GM12878 (cell line): ENCODE measurements at regions not wholly inside any gene's neighbourhood (a gene's known extent, or its start where the extent isn't known, plus 50 kb on each side); places are given as distances from the start of the nearest gene placed in this dataset.

Source experiments
- ATAC-seq: fragments of 200-7000 bp; cut with Tn5 transposase; 3 replicates; pipeline ENCODE4 v1.9.1; 2020; ENCODE audit warnings: mild to moderate bottlenecking, moderate library complexity
- BruUV-seq: library from RNA; stranded (reverse); fragments of 400-500 nt; replicated peaks from 2 replicates; lab custom pipeline; 2021; lab: Mats Ljungman, UMichigan
- CTCF ChIA-PET: fragments of 300-600 bp; sonication (Branson Sonifier 250); formaldehyde crosslinking; extraction: SDS; loops from one replicate; lab custom pipeline; 2021; ENCODE audit warnings: inconsistent platforms; lab: Yijun Ruan, JAX
- POLR2A ChIA-PET: fragments of 350-600 bp; formaldehyde crosslinking; extraction: SDS; loops from one replicate; lab custom pipeline; 2021; ENCODE audit warnings: inconsistent platforms; lab: Charles Lee
- RAD21 ChIA-PET: fragments of 300-600 bp; sonication (Branson Sonifier 250); formaldehyde crosslinking; loops from one replicate; lab custom pipeline; 2023; ENCODE audit warnings: antibody characterized with exemption; ENCODE audit not compliant: unreplicated experiment; lab: Charles Lee
- SMC1A ChIA-PET: fragments of 300-600 bp; sonication (Branson Sonifier 250); formaldehyde crosslinking; loops from one replicate; lab custom pipeline; 2023; ENCODE audit not compliant: unreplicated experiment, uncharacterized antibody; lab: Charles Lee
- DNase-seq: peaks from one replicate; pipeline ENCODE4 v3.0.0-alpha.2; 2011; ENCODE audit warnings: low read depth, low spot score
- FAIRE-seq: peaks from 3 replicates; lab custom pipeline; 2011; peaks lifted over from hg19 to GRCh38; lab: Jason Lieb, UNC
- H2AFZ ChIP-seq: 2 replicates; pipeline ENCODE4 v1.6.0; 2011; ENCODE audit warnings: low read depth, low read length, control low read depth; ENCODE audit not compliant: control insufficient read depth
- H3K27ac ChIP-seq: 2 replicates; pipeline ENCODE4 v1.5.1; 2011; ENCODE audit warnings: control low read depth; ENCODE audit not compliant: control insufficient read depth, insufficient read depth
- H3K27me3 ChIP-seq, 2 experiments: replicated peaks in 1 of 2; 2 replicates each; pipeline versions ENCODE4 v1.6.0 to v1.6.1; 2011; ENCODE audit warnings: low read length in 1 of 2; ENCODE audit not compliant: control insufficient read depth in 2 of 2, insufficient read depth in 2 of 2
- H3K36me3 ChIP-seq, 2 experiments: 2 replicates each; pipeline ENCODE4 v1.5.1; 2011; ENCODE audit warnings: low read length in 1 of 2; ENCODE audit not compliant: control insufficient read depth in 2 of 2, insufficient read depth in 2 of 2
- H3K4me1 ChIP-seq: 2 replicates; pipeline ENCODE4 v1.6.1; 2011; ENCODE audit warnings: mild to moderate bottlenecking, low read length, moderate library complexity, mixed read lengths; ENCODE audit not compliant: control insufficient read depth, insufficient read depth
- H3K4me2 ChIP-seq: 2 replicates; pipeline ENCODE4 v1.6.0; 2011; ENCODE audit warnings: control low read depth; ENCODE audit not compliant: control insufficient read depth, insufficient read depth
- H3K4me3 ChIP-seq: fragments of 200-600 bp; sonication (generic); 2 replicates; pipeline ENCODE4 v1.5.1; 2016
- H3K79me2 ChIP-seq: 2 replicates; pipeline ENCODE4 v1.6.0; 2011; ENCODE audit warnings: low read length; ENCODE audit not compliant: control insufficient read depth, insufficient read depth
- H3K9ac ChIP-seq: 2 replicates; pipeline ENCODE4 v1.8.0; 2011; ENCODE audit warnings: low read length, control low read depth, mixed read lengths; ENCODE audit not compliant: control insufficient read depth, insufficient read depth
- H3K9me3 ChIP-seq: replicated peaks from 3 replicates; pipeline ENCODE4 v1.5.1; 2011; ENCODE audit warnings: mild to moderate bottlenecking, low read length; ENCODE audit not compliant: control insufficient read depth, insufficient read depth
- H4K20me1 ChIP-seq: 2 replicates; pipeline ENCODE4 v1.6.0; 2011; ENCODE audit not compliant: control insufficient read depth, insufficient read depth
- CEBPZ ChIP-seq: fragments of 150-350 bp; IDR thresholded peaks from 2 replicates; pipeline ENCODE4 v1.6.1; 2016; ENCODE audit warnings: low read depth, low read length
- CHD1 ChIP-seq: IDR thresholded peaks from 2 replicates; pipeline ENCODE4 v1.6.1; 2012; ENCODE audit warnings: low read depth, low read length, improper control_type of control experiment
- DPF2 ChIP-seq: fragments of 450-650 bp; IDR thresholded peaks from 2 replicates; pipeline ENCODE4 v1.6.1; 2017; ENCODE audit warnings: mild to moderate bottlenecking
- E2F4 ChIP-seq: IDR thresholded peaks from 2 replicates; pipeline ENCODE4 v1.6.1; 2012; ENCODE audit warnings: low read depth, low read length, improper control_type of control experiment
- ELK1 ChIP-seq: IDR thresholded peaks from 2 replicates; pipeline ENCODE4 v1.6.1; 2012; ENCODE audit warnings: low read depth, low read length, improper control_type of control experiment
- EZH2 ChIP-seq: IDR thresholded peaks from 2 replicates; pipeline ENCODE4 v1.6.1; 2012; ENCODE audit warnings: low read depth, mild to moderate bottlenecking, control low read depth, inconsistent platforms, low read length, borderline replicate concordance; ENCODE audit not compliant: control insufficient read depth
- GABPA ChIP-seq: IDR thresholded peaks from 2 replicates; pipeline ENCODE4 v1.6.1; 2014; ENCODE audit warnings: antibody characterized with exemption, low read depth, mild to moderate bottlenecking, inconsistent platforms
- KLF5 ChIP-seq: fragments of 450-650 bp; IDR thresholded peaks from 2 replicates; pipeline ENCODE4 v1.6.1; 2014; ENCODE audit warnings: mild to moderate bottlenecking; ENCODE audit not compliant: partially characterized antibody
- MYC ChIP-seq: IDR thresholded peaks from 2 replicates; pipeline ENCODE4 v1.6.1; 2011; ENCODE audit warnings: mild to moderate bottlenecking, low read length, moderate library complexity, inconsistent platforms; ENCODE audit not compliant: insufficient read depth, insufficient replicate concordance, insufficient read length, severe bottlenecking
- RUNX3 ChIP-seq: IDR thresholded peaks from 2 replicates; pipeline ENCODE4 v1.6.1; 2012; ENCODE audit warnings: low read length, inconsistent platforms
- SP1 ChIP-seq: IDR thresholded peaks from one replicate; pipeline ENCODE4 v1.6.1; 2011; ENCODE audit warnings: low read depth, low read length
- SPI1 ChIP-seq: IDR thresholded peaks from 2 replicates; pipeline ENCODE4 v1.6.1; 2011; ENCODE audit warnings: low read depth, mild to moderate bottlenecking, low read length, moderate library complexity, borderline replicate concordance; ENCODE audit not compliant: insufficient read depth
- SUPT20H ChIP-seq: IDR thresholded peaks from 2 replicates; pipeline ENCODE4 v1.6.1; 2011; ENCODE audit warnings: low read depth, mild to moderate bottlenecking, low read length, moderate library complexity, borderline replicate concordance; ENCODE audit not compliant: control insufficient read depth
- ZBED1 ChIP-seq: IDR thresholded peaks from 2 replicates; pipeline ENCODE4 v1.6.1; 2016; ENCODE audit warnings: borderline replicate concordance
- ZNF384 ChIP-seq: IDR thresholded peaks from 2 replicates; pipeline ENCODE4 v1.6.1; 2012; ENCODE audit warnings: low read depth, mild to moderate bottlenecking, low read length, improper control_type of control experiment, borderline replicate concordance
- ZNF622 ChIP-seq: fragments of 450-650 bp; IDR thresholded peaks from 2 replicates; pipeline ENCODE4 v1.6.1; 2017; ENCODE audit warnings: mild to moderate bottlenecking, inconsistent platforms
- WGBS: methylation state at CpG from one replicate; pipeline ENCODE4 v1.1.6; 2016; ENCODE audit warnings: low lambda C conversion rate; ENCODE audit not compliant: insufficient replicate concordance, insufficient coverage; ENCODE audit errors: missing lambda C conversion rate; 5-methylcytosine and 5-hydroxymethylcytosine counted together
- in situ Hi-C: fragments of 300-500 bp; cut with MboI; formaldehyde crosslinking; loops from 9 replicates; pipeline ENCODE4 v1.14.3; 2018; ENCODE audit warnings: mixed read lengths
- intact Hi-C: fragments of 100-400 bp; cut with micrococcal nuclease; formaldehyde crosslinking; loops from one replicate; pipeline ENCODE4 v1.14.2; 2022; ENCODE audit not compliant: unreplicated experiment
- TF ChIP-seq, protein P1 (sequence below): IDR thresholded peaks from 2 replicates; pipeline ENCODE4 v1.6.1; 2012; ENCODE audit warnings: mild to moderate bottlenecking, low read depth, low read length

DNA sequence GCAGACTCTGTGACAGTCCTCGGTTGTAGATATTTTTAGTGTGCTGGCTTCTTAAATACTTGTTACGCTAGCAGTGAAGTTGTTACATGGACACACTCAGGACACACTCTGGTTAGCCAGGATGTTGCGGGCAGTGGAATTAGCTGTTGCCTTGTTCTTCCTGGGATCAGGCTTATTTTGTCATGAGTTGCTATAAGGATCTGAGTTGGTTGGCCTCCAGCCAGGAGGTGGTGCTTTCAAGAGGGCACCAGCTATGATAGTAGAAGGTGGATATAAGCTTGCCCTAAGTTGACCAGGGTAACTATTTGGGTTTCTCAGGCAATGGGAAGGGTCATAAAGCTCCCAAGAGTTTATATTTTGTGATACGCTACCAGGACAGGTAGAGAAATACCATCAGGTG is 150.1 kb upstream of the C1GALT1 start:
- ChIA-PET SMC1A (interaction anchor here (0.9 kb wide), 1 partner anchor 407 kb away, joined by 3 read pairs; no protein-coding TSS in a partner anchor), CTCF (no interaction called here), POLR2A (no interaction called here), RAD21 (no interaction called here)
- H3K27ac ChIP-seq = no peak overlapping the region
- no peak overlapping the region for H3K4me3 ChIP-seq
- no peak overlapping the region for H2AFZ ChIP-seq
- no TSS peak for BruUV-seq
- H3K27me3 ChIP-seq = no peaks in the 10 kb centered on the region
- H3K9ac ChIP-seq = no peak overlapping the region
- no peaks in the 10 kb centered on the region for H3K9me3 ChIP-seq
- no peaks in the 10 kb centered on the region for H3K79me2 ChIP-seq
- DNase-seq = no peak
- H3K4me1 ChIP-seq = no peaks in the 10 kb centered on the region
- 69% methylated on average over 4 of the region's 4 CpGs for WGBS
- H3K4me2 ChIP-seq = no peak overlapping the region
- H3K36me3 ChIP-seq = no peaks in the 10 kb centered on the region
- ATAC-seq = no peak
- in situ Hi-C loops = no loop called here
- FAIRE-seq = no peak
- intact Hi-C loops = no loop called here
- H4K20me1 ChIP-seq = no peaks in the 10 kb centered on the region
- TF ChIP-seq ZNF622 (no peak), SP1 (no peak), ZNF384 (no peak), CHD1 (no peak), ELK1 (no peak), MYC (no peak), SPI1 (no peak), KLF5 (no peak), GABPA (no peak), RUNX3 (no peak), CEBPZ (no peak), EZH2 (no peak), SUPT20H (no peak), E2F4 (no peak), ZBED1 (no peak), DPF2 (no peak)
- TF ChIP-seq, protein P1, sequence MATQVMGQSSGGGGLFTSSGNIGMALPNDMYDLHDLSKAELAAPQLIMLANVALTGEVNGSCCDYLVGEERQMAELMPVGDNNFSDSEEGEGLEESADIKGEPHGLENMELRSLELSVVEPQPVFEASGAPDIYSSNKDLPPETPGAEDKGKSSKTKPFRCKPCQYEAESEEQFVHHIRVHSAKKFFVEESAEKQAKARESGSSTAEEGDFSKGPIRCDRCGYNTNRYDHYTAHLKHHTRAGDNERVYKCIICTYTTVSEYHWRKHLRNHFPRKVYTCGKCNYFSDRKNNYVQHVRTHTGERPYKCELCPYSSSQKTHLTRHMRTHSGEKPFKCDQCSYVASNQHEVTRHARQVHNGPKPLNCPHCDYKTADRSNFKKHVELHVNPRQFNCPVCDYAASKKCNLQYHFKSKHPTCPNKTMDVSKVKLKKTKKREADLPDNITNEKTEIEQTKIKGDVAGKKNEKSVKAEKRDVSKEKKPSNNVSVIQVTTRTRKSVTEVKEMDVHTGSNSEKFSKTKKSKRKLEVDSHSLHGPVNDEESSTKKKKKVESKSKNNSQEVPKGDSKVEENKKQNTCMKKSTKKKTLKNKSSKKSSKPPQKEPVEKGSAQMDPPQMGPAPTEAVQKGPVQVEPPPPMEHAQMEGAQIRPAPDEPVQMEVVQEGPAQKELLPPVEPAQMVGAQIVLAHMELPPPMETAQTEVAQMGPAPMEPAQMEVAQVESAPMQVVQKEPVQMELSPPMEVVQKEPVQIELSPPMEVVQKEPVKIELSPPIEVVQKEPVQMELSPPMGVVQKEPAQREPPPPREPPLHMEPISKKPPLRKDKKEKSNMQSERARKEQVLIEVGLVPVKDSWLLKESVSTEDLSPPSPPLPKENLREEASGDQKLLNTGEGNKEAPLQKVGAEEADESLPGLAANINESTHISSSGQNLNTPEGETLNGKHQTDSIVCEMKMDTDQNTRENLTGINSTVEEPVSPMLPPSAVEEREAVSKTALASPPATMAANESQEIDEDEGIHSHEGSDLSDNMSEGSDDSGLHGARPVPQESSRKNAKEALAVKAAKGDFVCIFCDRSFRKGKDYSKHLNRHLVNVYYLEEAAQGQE = no peak
